ENCODE measurements at regions not wholly inside any gene's neighbourhood (a gene's known extent, or its start where the extent isn't known, plus 50 kb on each side); places are given as distances from the start of the nearest gene placed in this dataset.
"Not testable (repeated sequence)": the region's sequence is repeated elsewhere in the genome, so short reads cannot be mapped to it uniquely, and the experiment has no call there.

DNA sequence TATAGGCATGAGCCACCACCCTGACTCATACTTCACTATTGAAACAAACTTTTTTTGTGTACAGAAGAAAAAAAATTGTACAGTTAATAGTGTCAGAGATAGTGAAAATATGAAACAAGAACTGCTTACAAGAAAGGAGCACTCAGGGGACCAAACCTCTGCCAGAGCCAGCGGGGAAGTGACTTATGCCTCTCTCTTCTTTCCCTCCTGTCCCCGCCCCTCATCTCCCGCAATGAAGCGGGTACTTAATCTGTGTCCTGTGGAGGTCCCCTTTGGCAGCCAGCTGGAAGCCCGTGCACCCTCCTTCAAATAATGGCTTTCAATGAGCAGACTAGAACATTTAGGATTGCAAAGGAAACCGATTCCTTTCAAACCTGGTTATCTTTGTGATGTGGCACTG is 51.5 kb downstream of the PPIAL4A start:
- DNase-seq = not testable (repeated sequence)

DNA sequence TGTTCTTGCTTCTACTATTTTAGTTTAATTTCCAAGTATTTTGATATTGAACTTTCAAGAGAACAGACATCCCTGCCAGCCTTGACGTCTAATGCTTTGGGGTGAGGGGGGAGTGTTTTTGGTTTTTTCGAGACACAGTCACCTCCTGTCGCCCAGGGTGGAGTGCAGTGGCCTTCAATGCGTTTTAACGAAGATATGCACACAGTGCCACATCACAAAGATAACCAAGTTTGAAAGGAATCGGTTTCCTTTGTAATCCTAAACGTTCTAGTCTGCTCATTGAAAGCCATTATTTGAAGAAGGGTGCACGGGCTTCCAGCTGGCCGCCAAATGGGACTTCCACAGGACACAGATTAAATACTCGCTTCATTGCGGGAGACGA is 52.3 kb downstream of the PPIAL4A start:
- not testable (repeated sequence) for DNase-seq

DNA sequence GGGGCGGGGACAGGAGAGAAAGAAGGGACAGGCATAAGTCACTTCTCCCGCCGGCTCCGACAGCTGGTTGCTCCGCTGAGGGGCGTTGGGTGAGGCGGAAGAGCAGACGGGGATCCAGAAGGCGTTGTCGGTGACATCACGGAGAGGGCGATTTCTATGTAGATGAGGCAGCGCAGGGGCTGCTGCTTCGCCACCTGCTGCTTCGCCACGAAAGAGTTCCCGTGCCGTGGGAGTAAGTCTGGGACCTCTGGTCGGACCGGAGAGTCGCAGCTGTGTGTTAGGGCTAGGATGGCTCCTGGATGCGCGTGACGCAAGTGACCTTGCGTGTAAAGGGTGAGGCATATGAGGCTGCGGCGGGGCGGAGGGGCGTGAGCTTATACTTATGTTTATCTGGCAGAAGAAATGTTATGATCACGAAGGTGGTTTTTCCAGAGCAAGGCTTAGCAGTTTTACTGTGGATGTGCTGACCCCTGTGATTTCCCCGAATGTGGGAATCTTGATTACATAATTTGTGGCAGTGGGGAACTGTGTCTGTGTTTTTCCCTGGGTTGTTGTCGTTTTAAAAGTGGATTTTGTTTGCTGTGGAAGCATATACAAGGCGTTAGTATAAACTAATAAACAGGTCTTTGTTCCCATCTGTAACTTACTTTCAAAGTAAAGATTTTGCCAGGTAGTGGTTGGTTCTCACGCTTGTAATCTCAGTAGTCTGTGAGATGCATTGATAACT is 52.8 kb downstream of the PPIAL4A start:
- peak; percentile 70 for DNase-seq

DNA sequence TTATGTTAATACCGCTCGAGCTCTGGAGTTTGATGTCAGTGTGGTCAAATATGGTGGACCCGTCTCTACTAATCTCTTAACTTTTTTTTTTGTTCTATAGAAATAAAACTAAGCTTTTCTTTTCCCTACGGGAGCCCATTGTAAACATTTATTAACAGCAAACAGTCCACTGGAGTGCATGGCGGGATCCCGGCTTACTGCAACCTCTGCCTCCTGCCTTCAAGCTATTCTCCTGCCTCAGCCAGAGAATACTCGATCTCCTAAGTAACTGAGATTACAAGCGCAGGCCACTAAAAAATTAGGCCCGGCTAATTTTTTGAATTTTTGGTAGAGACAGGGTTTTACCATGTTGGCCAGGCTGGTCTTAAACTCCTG is 53.4 kb downstream of the PPIAL4A start:
- DNase-seq = not testable (repeated sequence)

DNA sequence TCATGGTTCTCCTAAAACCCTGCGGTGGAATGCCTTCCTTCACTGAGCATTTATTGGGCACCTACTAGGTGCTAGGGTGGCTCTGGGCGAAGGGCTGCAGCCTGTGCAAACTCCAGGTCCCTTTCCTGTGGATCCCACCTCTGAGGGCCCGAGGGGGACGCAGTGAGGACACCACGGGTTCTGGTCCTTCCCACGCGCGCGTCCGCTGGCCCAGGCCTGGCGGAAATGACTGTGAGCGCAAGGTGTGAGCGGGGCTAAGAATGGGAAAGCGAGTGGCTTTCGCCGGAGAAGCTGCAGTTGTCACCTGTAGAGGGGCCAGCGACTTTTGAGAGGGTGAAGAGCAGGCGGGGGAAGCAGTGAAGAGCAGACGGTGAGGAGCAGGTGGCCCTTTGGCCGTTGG is 55.1 kb downstream of the PPIAL4A start:
- not testable (repeated sequence) for DNase-seq

DNA sequence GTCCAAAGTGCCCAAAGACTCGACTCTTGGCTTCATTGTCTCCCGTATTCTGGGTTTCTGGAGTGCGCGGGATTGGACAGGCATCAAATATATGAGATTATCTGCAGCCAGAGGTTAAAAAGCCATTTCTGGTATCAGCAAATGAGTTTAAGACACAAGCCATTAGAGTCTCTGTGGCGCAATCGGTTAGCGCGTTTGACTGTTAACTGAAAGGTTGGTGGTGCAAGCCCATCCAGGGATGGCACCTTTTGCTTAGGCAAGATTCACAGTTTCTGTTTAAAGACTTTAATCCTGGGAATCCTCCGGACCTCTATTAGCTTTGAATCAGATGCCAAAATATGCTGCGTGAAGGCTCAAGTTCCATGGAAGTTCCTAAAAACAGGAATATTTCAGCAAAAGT is 55.6 kb downstream of the PPIAL4A start:
- not testable (repeated sequence) for DNase-seq

DNA sequence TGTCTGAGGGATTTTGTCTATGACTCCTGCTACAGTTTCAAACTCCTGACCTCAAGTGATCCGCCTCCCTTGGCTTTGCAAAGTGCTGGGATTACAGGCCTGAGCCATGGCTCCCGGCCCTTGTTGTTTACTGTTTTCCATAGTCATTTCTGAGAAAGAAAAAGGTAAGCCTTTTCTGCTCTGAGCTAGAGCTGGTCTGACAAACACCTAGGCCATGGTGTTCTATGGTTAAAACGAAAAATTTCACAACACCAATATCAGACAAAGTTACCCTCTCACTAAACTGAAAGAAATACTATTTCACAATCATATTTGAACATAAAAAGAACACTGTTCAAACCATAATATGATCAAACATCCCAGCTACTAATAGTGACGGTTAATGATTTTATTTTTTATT is 57.5 kb downstream of the PPIAL4A start:
- DNase-seq = not testable (repeated sequence)

DNA sequence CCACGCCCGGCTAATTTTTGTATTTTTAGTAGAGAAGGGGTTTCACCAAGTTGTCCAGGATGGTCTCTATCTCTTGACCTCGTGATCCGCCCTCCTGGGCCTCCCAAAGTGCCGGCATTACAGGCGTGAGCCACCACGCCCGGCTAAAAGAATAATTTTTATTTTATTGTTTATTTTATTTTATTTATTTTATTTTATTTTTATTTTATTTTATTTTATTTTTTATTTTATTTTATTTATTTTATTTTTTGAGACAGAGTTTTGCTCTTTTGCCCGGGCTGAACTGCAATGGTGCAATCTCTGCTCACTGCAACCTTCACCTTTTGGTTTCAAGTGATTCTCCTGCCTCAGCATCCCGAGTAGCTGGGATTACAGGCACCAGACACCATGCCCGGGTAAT is 60.2 kb downstream of the PPIAL4A start:
- DNase-seq = not testable (repeated sequence)

DNA sequence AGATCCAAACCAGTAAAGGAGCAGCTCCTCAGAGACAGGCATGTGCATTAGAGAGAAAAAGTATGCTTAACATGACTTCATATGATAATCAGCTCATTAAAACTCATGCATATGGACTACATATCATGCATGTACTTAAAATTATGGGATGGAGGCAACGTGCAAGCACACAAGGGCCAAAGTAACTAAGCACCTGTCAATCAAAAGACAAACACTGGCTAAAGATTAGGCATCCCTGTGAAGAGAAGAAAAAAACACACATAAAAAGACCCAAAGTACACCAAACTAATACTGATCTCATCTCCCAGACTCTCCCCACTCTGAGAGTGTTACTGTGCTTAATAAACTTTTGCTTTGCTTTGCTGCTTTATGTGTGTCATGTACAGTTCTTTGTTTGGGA is 61.1 kb downstream of the PPIAL4A start:
- DNase-seq = not testable (repeated sequence)

DNA sequence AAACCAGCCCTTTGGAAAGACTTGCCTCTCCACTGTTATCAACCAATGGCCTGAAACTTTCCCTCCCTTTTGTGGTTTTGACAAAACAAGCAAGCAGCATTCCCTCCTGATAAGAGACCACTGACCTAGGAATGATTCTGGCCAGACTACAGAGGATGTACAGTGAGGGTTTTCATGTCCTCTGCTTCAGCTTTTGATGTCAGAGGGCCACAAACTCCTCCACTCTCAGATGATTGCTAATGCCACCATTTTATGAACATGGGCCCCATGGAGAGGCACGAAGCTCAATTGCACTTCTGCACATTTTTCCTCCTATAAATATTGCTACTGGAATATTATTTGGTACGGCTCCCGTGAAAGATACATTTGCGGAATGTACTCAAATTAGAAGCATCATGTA is 61.5 kb downstream of the PPIAL4A start:
- DNase-seq = not testable (repeated sequence)

DNA sequence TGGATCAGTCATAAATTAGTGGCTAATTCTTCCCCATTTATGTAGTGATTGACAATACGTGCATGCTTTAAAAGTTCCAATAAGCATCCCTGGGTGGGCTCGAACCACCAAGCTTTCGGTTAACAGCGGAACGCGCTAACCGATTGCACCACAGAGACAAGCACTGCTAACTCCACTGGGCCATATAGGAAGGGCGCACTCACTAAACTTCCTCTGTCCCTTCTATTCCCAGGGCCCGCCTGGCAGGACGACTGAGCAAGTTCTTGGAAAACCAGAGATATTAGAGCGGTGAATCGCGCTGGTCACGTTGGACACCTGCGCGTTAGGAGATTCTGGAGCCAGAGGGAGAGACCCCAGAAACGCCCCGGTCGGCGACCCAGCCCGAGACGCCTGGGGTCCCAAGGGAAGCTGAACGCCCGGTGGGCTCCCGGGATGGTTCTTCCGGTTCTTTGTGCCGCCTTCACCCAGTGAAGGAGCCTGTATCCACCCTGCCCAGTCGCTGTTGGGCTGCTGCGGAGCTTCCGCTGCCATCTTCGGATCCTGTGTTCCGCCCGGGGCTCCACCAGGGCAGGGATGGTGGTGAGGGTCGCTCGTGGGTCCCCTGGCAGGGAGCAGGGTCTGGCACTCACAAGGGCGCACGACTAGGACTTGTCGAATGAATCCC is 62.8 kb downstream of the PPIAL4A start:
- not testable (repeated sequence) for DNase-seq

DNA sequence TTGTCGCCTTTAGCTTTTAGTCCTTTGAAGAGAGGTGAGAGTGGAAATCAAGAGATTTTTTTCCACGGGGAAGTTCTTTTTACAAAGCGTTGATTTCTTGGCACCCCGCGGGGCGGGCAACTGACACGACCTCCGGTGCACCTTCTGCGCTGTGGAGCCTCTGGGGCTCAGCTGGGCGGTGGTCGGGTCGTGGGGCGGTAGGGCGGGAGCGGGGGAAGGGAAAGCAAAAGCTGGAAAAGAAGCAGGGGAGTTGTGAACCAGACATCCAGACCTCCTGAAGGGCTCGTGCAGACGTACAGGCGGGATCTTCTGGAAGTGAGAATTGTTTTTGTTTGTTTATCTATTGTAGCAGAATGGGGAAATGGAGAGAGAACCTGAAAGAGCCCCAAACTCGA is 63.3 kb downstream of the PPIAL4A start:
- not testable (repeated sequence) for DNase-seq

DNA sequence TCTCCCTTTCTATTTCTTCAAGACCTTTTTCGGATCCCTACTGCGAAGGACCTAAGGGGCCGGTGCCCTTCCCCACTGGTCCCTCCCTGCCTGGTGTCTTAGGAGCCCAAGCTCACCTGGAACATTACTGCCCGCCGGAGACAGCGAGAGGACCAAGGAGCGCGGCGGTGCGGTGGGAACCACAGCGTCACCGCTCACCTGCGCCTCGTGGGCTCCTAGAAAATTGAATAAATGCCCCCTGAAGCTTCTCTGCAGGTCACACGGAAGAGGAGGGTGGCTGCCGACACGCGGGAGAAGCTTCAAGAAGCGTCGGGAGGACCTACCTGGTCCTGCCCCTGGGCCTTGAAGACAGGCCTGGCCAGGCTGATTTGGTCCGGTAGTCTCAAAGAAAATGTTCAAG is 65.2 kb downstream of the PPIAL4A start:
- no peak for DNase-seq

DNA sequence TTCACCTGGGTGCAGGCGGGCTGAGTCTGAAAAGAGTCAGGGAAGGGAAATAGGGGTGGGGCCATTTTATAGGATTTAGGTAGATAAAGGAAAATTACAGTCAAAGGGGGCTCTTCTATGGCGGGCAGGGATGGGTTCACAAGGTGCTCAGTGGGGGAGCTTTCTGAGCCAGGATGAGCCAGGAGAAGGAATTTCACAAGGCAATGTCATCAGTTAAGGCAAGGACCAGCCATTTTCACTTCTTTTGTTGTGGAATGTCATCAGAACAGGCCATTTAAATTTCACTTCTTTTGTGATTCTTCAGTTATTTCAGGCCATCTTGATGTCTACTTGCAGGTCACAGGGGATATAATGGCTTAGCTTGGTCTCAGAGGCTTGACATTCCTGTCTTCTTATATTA is 66.4 kb downstream of the PPIAL4A start:
- not testable (repeated sequence) for DNase-seq

DNA sequence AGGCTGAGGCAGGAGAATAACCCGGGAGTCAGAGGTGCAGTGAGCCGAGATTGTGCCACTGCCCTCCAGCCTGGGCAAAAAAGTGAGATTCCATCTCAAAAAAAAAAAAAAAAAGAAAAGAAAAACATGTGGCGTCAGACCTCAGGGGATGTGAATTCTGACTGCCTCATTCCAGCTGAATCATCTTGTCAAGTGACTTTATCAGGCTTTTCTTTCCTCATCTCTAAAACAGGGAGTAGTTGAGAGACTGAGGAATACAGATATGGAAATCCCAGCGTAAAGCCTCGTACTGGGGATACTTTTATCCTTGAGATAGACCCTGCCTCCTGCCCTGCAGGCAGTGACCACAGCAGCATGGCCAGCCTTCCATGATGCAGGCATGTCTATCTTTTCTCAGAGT is 76.4 kb downstream of the PPIAL4A start:
- DNase-seq = peak; percentile 2

DNA sequence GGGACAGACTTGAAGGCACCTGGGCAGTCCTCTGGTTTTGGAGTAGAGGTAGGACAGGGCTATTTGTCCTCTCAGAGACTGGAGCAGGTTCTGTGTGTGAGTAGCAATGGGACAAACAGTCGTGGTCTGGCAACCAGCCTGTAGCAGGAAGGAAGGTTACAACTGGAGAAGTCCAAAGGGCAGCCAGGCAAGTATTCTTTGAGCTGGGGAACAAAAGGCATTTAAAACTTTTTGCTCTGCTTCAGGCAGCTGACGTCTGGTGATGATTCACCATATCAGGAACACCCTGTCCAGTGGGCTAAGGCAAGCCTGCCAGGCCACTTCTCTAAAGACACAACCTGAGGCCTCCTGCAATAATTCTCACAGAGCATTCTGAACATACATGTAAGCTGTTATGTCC is 83.3 kb downstream of the PPIAL4A start:
- not testable (repeated sequence) for DNase-seq

DNA sequence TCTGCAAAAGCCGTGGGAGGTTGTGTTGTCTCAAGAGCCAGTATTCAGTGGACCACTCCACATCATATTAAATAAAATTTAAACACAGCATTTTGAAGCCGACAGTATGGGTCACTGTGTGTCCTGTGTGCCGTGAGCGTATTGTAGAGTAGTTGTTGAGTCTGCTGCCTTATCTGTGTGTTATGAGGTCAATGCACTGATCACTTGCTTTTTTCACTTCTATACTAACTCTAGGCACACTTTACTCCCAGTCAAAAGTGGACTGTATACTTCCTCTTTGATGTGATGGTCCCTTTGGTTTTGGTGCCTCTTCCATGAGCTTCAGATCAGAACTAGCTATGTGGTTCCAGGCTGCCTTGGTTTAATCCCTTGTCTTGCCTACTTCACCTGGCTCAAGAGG is 84.3 kb downstream of the PPIAL4A start:
- not testable (repeated sequence) for DNase-seq

DNA sequence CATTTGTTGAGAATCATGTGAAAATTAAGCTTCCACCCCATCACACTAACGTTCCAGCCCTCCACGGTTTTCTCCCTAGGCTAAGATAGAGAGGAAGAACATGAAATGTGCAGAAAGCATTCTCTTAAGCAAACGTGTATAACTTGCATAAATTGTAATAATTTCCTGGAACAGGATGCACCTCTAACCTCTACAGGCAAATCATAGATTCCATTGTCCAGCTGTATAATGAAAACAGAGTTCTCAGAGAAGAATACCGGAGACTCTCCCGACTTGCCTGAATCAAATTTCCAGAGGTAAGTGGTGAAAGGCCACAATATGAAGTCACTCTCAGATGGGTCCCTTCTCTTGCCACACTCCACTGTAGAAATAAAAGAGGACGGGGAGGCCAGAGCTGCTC is 87.7 kb downstream of the PPIAL4A start:
- not testable (repeated sequence) for DNase-seq

DNA sequence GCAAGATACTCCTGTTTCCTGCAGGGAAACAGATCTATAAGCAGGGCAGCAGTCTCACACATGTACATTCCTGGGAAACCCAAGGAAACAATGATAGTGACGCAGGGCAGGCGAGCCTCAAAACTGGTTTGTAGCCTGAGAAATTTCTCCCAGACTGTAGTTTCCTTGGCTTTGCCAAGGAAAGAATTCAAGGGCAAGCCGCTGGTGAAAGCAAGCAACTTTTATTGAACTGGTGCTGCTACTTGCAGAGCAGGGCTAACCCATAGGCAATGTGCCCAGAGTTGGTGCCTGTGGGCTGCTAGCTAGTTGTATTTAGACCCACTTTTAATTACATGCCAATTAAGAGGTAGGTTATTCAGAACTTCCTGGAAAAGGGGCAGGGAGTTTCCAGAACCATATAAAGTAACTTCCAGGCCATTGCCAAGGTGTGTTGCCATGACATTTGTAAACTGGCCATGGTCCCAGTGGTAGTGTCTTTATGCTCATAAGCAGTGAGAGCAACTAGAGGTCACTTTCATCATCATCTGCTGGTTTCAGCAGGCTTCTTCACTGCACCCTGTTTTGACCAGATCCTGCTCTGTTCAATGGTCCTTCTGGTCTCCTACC is 92.0 kb downstream of the PPIAL4A start:
- not testable (repeated sequence) for DNase-seq

DNA sequence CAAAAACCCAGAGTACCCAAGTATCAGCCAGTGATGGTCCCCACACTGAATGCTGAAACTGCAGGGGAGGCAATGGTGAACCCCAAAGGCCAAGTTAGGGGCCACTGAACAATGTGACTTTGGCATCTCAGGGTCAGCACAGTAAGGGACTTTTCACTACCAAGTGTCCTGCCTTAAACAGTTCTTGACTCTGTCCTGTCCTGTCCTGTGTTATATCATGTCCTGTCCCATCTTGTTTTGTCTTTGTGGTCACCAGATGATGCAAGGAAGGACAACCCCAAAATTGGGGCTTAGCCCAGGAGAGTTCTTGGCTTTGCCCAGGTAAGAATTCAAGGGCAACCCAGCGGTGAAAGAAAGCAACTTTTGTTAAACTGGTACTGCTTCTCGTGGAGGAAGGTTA is 105.0 kb downstream of the PPIAL4A start:
- DNase-seq = not testable (repeated sequence)

DNA sequence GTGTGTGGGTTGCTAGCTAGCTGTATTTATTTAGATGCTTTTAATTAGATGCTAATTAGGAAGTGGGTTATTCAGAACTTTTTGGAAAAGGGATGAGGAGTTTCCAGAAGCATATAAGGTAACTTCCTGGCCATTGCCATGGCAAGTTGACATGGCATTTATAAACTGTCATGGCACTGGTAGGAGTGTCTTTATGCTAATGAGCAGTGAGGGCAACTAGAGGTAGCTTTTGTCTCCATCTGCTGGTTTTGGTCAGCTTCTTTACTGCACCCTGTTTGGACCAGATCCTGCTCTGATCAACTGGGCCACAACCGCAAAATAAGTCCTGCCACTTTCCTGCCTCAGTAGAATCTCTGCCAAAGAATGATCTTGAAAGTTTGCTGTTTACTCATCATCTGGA is 105.5 kb downstream of the PPIAL4A start:
- not testable (repeated sequence) for DNase-seq

DNA sequence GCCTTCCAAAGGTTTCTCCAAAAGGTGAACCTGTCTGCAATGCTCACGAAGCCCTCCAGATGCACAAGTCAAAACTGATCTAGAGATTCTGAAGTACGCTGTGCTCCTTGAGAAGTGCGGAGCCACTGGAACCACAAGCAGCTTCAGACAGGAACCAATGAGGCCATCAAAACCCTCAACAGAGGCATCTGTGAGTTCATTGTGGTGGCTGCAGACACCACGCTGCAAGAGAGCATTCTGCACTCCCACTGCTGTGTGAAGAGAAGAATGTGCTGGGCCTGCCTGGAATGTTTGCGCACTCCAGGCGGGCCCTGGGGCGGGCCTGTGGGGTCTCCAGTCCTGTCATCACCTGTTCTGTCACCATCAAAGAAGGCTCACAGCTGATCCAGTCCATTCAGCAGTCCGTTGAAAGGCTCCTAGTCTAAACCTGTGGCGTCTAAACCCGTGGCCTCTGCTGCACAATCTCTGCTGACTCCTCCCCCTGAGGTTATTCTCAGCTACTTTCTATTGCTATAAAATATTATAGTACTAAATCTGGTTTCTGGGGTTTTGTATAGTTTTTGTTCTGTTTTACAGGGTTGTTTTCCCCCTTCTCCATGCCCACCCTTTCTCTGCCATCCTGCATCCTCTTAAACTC is 111.6 kb downstream of the PPIAL4A start:
- DNase-seq = not testable (repeated sequence)

DNA sequence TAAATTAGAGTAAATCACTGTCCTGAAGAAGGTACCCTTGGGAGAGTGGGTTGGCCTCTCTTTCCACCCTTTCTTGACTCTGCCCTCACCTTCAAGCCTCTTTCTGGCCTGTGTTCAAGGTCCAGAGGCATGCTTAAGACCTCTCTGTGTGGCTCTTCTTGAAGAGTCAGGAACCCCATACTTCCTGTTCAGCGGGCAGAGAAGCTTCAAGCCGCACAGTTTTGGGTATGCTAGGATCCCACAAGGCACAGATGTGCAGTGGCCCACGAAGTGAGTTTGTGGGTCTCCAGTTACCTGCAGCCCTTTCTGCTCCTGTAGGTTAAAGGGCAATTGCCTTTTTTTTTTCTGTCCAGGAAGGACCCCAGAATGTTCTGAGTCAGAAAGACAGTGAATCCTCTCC is 113.7 kb downstream of the PPIAL4A start:
- not testable (repeated sequence) for DNase-seq

All from fibroblast of skin of scalp (primary cell).